HL-60/S4 (cell line): ENCODE measurements at regions not wholly inside any gene's neighbourhood (a gene's known extent, or its start where the extent isn't known, plus 50 kb on each side); places are given as distances from the start of the nearest gene placed in this dataset.

ENCODE experiments used
- in situ Hi-C: fragments of 300-500 bp; cut with MboI; formaldehyde crosslinking; loops from 2 replicates; pipeline ENCODE4 v1.14.3; 2022; ENCODE audit warnings: low sequenced_read_pairs

DNA sequence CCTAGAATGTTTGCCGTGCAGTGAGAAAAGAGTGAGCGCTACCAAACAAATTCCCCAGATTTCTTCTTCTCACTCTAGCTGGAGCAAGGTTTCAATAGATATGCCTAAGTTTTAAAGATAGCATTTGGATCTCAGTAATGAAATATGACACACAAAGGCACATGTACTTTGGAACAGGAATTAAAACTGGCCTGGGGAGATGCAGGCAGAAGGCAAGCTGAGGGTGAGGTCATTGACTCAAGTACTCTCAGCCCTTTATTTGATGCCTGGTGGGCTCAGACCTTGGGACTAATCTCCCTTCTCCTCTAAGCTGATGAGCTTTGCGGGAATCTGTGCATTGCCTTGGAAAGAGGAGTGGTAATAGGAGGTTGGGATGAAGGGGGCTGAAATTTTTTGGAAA lies 323.3 kb upstream of the SLC30A5 start:
- in situ Hi-C loops, result no loop called here

DNA sequence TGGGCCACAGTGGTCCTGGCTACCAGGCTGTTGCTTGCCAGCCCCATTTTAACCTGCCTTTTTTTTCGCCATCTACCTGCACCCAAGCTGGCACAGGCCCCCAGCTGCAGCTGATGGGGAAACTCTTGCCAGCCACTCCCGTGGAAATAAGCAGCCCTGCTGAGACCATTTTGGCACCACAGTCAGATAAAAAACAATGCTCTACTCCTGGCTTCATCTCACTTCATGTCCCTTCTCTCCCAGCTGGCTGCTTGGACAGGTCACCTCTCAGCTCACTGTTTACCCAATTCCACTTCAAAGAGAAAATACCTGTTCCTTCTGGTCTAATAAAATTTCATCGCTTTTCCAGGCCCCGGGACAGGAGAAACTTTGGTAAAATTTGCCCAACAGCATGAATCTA lies 322.6 kb upstream of the SLC30A5 start:
- in situ Hi-C loops, result no loop called here

DNA sequence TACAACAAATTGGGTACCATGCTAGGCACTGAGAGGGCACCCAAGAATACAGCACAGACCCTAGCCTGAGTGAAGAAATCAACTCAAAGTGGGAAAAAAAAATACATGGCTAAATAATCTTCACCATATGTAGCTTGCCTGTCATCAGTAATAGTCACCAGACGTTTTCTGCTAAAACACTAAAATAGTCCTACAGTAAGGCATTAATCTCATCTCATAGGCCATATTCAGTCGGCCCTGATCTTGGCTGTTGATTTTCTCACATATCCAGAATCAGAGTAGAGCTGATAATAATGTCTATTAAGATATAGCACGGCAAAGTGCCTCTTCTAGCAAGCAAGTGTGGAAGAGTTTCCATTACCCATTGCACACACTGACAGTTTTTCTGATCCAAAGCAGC lies 322.1 kb upstream of the SLC30A5 start:
- in situ Hi-C loops, result no loop called here

- in situ Hi-C loops, result no loop called here
Observed at GRCh38 chr5:68776381-68776780, 317.4 kb upstream of the SLC30A5 start.

DNA sequence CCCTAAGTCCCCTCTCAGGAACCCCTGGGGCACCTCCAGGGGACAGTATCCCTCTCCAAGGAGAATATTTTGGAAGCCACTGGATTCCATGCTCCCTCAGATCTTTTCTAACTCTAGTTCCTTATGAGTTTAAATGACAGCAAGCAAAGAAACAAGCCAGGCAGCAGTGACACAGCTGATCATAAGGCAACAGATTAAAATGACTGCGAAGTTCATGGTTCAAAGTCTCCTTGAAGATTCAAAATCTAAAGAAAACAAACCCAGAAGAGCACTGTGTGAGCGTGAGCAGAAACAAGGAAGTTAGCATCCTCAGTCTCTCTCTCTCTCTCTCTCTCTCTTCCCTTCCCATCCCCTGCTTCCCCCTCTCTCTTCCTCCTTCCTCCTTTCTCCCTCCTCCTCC lies 316.7 kb upstream of the SLC30A5 start:
- in situ Hi-C loops, result no loop called here

- in situ Hi-C loops, result no loop called here
Observed at GRCh38 chr5:68778484-68778883, 315.3 kb upstream of the SLC30A5 start.

GRCh38 chr5:68780299-68780955 lies 313.4 kb upstream of the SLC30A5 start:
- in situ Hi-C loops, result no loop called here

- in situ Hi-C loops, result no loop called here
Observed at GRCh38 chr5:68793074-68793473, 300.7 kb upstream of the SLC30A5 start.

GRCh38 chr5:68793993-68794392 lies 299.8 kb upstream of the SLC30A5 start:
- in situ Hi-C loops, result no loop called here

GRCh38 chr5:68795190-68795589 lies 298.6 kb upstream of the SLC30A5 start:
- in situ Hi-C loops, result no loop called here

DNA sequence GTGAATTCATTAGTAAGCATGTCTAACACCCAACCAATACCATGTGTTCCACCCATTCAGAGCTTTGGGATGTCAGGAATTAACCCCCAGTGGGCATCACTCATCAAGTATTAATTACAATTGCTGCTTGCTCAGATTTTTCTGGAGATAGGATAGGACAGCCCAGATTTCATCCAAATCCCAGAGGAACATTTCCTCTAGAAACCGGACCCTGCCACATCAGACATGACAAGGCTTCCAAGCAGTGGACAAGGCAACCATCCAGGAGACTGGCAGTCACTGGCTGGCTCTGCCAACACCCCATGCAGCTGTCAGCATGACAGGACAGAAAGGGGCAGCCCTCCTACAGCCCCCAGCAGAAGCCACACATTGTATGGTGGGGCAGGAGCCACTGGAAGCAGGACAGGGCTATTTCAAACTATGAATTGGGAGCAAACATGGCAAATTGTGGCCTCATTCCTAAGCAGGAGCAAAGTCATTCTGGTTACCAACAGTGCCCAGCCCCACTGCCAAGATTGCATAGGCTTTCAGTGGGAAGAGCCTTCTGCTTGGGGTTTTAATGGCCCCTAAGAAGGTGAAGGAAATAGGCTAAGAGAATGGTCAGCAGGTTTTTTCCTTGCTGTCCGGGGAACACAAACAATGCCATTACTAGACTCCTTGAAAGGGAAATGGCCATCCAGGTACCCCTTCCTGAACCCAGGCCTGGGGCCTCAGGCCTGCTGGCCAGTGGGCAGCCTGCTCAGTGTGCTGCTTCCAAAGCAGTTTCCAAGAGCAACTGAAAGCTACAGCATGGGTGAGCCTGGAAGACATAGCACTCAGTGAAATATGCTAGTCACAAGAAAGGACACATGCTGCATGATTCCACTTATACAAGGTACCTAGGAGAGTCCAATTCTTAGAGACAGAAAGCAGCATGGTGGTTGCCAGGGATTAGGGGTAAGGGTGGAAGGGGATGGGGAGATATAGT lies 294.7 kb upstream of the SLC30A5 start:
- in situ Hi-C loops, result no loop called here

GRCh38 chr5:68802430-68802829 lies 291.4 kb upstream of the SLC30A5 start:
- in situ Hi-C loops, result no loop called here

DNA sequence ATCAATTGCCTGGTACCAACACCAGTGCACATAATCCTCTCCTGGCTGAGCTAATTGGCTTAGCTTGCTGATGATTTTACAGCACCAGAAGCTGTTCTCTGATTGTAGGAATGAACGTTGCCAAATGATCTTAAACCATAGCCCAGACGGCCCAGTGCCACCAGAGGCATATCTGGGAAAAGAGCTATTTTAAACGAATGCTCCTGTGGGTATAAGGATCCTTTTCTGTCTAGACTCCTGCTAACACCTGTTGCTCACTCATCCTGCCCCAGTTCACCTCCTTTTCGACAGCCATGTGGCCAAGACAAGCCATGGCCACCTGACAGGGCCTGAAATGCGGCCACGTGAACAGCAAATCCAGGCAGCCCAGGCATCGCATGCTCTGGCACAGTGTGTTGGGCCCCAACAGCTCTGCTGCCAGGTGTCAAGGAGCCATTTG lies 289.9 kb upstream of the SLC30A5 start:
- in situ Hi-C loops, result no loop called here

GRCh38 chr5:68804343-68804742 lies 289.5 kb upstream of the SLC30A5 start:
- in situ Hi-C loops, result no loop called here

DNA sequence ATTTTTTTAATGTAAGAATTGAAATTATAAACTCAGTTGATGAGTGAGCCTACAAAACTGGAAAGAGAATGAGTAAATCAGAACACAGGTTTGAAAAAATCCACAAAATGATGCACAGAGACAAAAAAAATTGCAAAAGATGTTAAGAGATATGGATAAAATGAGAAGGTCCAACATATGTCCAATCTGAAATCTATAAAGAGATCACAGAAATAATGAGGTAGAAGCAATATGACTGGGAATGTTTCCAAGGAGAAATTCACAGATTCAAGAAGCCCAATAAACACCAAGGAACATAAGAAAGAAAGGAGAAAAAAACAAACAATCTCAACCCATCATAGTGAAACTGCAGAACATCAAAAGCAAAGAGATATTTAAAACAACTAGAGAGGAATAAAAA lies 288.4 kb upstream of the SLC30A5 start:
- in situ Hi-C loops, result no loop called here

- in situ Hi-C loops, result no loop called here
Observed at GRCh38 chr5:68817632-68818031, 276.2 kb upstream of the SLC30A5 start.

DNA sequence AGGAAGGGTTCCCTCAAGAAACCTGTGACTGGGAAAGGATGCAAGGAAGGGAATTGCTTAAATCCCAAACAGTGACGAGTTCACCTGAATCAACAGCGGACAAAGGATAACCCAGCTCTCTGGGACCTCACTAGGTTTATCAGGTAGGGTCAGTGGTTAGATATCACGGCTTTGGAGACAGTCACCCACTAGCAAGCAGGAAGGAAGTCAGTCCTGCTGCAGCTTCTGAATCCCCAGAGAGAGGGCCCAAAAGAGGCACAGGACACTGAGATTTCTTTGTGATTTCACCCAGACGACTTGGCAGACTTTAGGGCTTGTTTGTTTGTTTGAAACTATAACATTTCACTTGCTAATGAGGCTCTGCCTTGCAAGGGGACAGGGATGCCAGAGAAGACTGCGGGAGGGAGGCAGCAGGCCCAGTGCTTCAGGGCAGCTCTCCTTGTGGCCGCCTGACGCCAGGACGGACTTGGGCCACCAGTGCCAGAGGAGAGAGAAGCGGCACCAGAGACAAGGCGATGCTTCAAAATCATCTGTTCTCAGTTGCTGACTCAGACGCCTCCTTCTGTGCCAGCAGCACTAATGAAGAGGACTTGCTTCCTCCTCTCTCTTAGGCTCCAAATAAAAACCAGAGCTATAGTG lies 275.6 kb upstream of the SLC30A5 start:
- in situ Hi-C loops, result no loop called here

DNA sequence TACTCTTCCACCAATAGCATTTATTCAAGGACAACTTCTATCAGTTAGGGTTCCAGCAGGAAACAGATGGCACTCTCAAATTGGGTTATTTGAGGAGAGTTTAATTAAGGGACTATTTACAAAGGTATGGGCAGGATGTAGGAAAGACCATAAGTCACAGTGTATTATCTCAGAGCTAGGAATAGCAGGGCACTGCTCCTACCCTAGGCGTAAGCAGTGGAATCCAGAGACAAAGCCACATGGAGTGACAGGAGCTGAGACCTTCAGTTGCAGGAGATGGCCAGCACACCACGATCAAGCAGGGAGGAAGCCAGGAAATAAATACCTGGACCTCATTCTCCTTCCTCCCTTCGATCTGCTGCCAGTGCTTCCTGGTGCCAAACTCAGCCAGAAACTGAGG lies 274.9 kb upstream of the SLC30A5 start:
- in situ Hi-C loops, result no loop called here

DNA sequence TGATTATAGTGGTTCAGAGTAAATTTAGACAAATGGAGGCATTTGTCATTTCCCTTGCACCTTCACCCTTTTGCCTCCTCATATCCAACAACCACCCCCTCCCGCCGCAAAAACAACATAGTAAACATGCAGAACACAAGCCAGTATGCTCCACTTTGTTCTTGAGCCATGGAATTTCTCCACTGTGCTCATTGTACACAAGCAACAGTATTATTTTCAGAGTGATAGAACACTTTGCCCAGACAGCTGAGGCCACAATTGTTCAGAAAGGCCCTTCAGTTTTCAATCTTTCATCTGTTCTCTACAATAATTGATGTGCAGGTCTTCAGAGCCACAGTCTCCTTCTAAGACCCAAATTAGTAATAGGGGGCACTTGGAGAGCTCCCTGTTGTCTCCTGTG lies 272.8 kb upstream of the SLC30A5 start:
- in situ Hi-C loops, result no loop called here

DNA sequence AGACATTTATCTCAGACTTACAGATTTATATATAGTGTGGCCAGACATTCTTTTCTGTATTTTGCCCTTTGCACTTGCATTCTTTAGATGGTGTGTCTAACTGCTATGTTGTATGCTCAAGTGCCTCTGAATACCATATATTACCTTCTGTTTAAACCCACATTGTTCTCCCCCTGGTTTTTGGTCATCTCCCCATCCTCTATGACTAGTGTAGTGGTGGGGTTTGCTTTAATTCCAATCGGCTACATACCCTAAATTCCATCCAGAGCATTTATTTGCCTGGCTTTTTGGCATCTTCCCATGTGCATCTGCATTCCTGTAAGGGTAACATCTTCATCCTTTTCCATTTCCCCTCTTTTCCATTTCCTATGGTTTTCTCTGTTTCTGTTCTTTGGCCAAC lies 271.0 kb upstream of the SLC30A5 start:
- in situ Hi-C loops, result no loop called here

DNA sequence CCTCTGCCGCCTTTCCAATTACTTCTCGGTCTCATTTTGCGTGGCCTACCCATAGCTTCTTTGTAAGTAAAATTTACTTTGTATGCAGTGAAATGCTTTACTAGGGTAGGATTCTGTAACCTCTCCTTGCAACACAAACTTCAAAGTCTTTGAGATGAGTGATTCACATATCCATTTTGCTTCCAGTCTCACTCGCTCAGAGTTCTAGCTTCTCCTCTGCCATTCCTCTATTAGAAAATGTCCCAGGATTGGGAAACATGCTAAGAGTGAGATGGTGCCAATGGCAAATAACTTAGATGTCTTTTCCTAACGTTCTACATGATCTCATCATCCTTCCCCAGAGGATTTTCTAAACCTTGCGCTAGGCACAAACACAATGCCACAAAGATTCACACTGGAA lies 270.5 kb upstream of the SLC30A5 start:
- in situ Hi-C loops, result no loop called here
